K562 (cell line): ENCODE measurements at regions not wholly inside any gene's neighbourhood (a gene's known extent, or its start where the extent isn't known, plus 50 kb on each side); places are given as distances from the start of the nearest gene placed in this dataset.

Source experiments
- ATAC-seq: fragments of 200-7000 bp; cut with Tn5 transposase; 3 replicates; pipeline ENCODE4 v1.9.1; 2020; ENCODE audit warnings: moderate library complexity
- BruUV-seq: library from RNA; stranded (reverse); fragments of 400-500 nt; replicated peaks from 2 replicates; lab custom pipeline; 2021; lab: Mats Ljungman, UMichigan
- CTCF ChIA-PET: fragments of 300-600 bp; formaldehyde crosslinking; extraction: SDS; loops from one replicate; lab custom pipeline; 2021; ENCODE audit warnings: low intra/inter-chr PET ratio; lab: Yijun Ruan, JAX
- POLR2A ChIA-PET: fragments of 300-600, 350-650 bp; sonication (Branson Sonifier 250); formaldehyde crosslinking; extraction: SDS; loops from one replicate; lab custom pipeline; 2021; ENCODE audit warnings: antibody characterized with exemption, inconsistent platforms; lab: Yijun Ruan, JAX
- DNase-seq, 4 experiments: peaks; one replicate each; pipeline versions ENCODE4 v3.0.0 to v3.0.0-alpha.2; 2011 to 2018; ENCODE audit warnings: low spot score in 3 of 4, mixed read lengths in 3 of 4; ENCODE audit errors: extremely low read depth in 1 of 4
- FAIRE-seq: peaks from 2 replicates; lab custom pipeline; 2011; peaks lifted over from hg19 to GRCh38; lab: Jason Lieb, UNC
- H2AFZ ChIP-seq: 2 replicates; pipeline ENCODE4 v1.6.0; 2011; ENCODE audit warnings: low read depth, low read length, control low read depth, inconsistent platforms
- H3K27ac ChIP-seq: fragments of 200-600 bp; 3 replicates; pipeline ENCODE4 v1.8.0; 2011; ENCODE audit warnings: low read depth, mild to moderate bottlenecking, control low read depth, inconsistent platforms, low read length, moderate library complexity, mixed read lengths; ENCODE audit errors: extremely low read depth
- H3K27me3 ChIP-seq, 2 experiments: fragments of 300-600 bp in 1 of 2; 2 replicates in 1 of 2; 3 replicates in 1 of 2; pipeline versions ENCODE4 v1.6.0 to v1.8.0; 2011; ENCODE audit warnings: inconsistent platforms in 2 of 2, low read length in 2 of 2, mild to moderate bottlenecking in 1 of 2, mixed read lengths in 1 of 2, moderate library complexity in 1 of 2; ENCODE audit not compliant: control insufficient read depth in 2 of 2, insufficient read depth in 2 of 2
- H3K36me3 ChIP-seq: fragments of 300-600 bp; 3 replicates; pipeline ENCODE4 v1.8.0; 2011; ENCODE audit warnings: mild to moderate bottlenecking, low read length, inconsistent platforms; ENCODE audit not compliant: control insufficient read depth, insufficient read depth
- H3K4me1 ChIP-seq, 2 experiments: fragments of 200-600 bp in 1 of 2; replicated peaks in 1 of 2; 2 replicates in 1 of 2; 3 replicates in 1 of 2; pipeline versions ENCODE4 v1.5.1 to v1.8.0; 2011; ENCODE audit warnings: inconsistent platforms in 2 of 2, low read length in 2 of 2, mild to moderate bottlenecking in 1 of 2, mixed read lengths in 1 of 2, moderate library complexity in 1 of 2; ENCODE audit not compliant: control insufficient read depth in 2 of 2, insufficient read depth in 2 of 2
- H3K4me2 ChIP-seq: 2 replicates; pipeline ENCODE4 v1.6.1; 2011; ENCODE audit warnings: low read length, control low read depth, inconsistent platforms, mixed read lengths; ENCODE audit not compliant: insufficient read depth
- H3K4me3 ChIP-seq: fragments of 200-600 bp; sonication (generic), shearing (Covaris generic); 2 replicates; pipeline ENCODE4 v1.5.1; 2016; ENCODE audit warnings: control low read depth, inconsistent platforms
- H3K79me2 ChIP-seq: fragments of 200-600 bp; 3 replicates; pipeline ENCODE4 v1.8.0; 2011; ENCODE audit warnings: low read length, inconsistent platforms; ENCODE audit not compliant: control insufficient read depth, insufficient read depth
- H3K9ac ChIP-seq, 2 experiments: 2 replicates each; pipeline versions ENCODE4 v1.6.0 to v1.6.1; 2011; ENCODE audit warnings: low read depth in 2 of 2, low read length in 2 of 2, control low read depth in 1 of 2, inconsistent platforms in 1 of 2, mild to moderate bottlenecking in 1 of 2, mixed read lengths in 1 of 2; ENCODE audit not compliant: insufficient read depth in 1 of 2
- H3K9me1 ChIP-seq: one replicate; pipeline ENCODE4 v1.6.0; 2011; ENCODE audit warnings: inconsistent platforms, mild to moderate bottlenecking, low read length, moderate library complexity; ENCODE audit not compliant: control insufficient read depth, insufficient read depth
- H3K9me3 ChIP-seq: replicated peaks from 2 replicates; pipeline ENCODE4 v1.5.1; 2011; ENCODE audit warnings: low read depth, low read length, inconsistent platforms; ENCODE audit not compliant: control insufficient read depth, insufficient read depth
- H4K20me1 ChIP-seq: replicated peaks from 2 replicates; pipeline ENCODE4 v1.6.1; 2011; ENCODE audit warnings: low read length, inconsistent platforms, mixed read lengths; ENCODE audit not compliant: control insufficient read depth, insufficient read depth
- CREBBP ChIP-seq: IDR thresholded peaks from one replicate; pipeline ENCODE4 v1.6.1; 2012; ENCODE audit warnings: low read depth, mild to moderate bottlenecking, control low read depth, inconsistent platforms, low read length
- ELK3 ChIP-seq: fragments of 450-650 bp; formaldehyde crosslinking; IDR thresholded peaks from 2 replicates; pipeline ENCODE4 v1.4.0; 2020; ENCODE audit warnings: mild to moderate bottlenecking
- FOS ChIP-seq: IDR thresholded peaks from 3 replicates; pipeline ENCODE4 v1.6.1; 2011; ENCODE audit not compliant: insufficient read length; ENCODE audit errors: extremely low read depth
- ILF3 ChIP-seq: fragments of 450-650 bp; IDR thresholded peaks from 2 replicates; pipeline ENCODE4 v1.6.1; 2018; ENCODE audit warnings: antibody characterized with exemption, mild to moderate bottlenecking, moderate library complexity, borderline replicate concordance
- KAT2B ChIP-seq: IDR thresholded peaks from one replicate; pipeline ENCODE4 v1.6.1; 2012; ENCODE audit warnings: low read depth, mild to moderate bottlenecking, control low read depth, inconsistent platforms, low read length, moderate library complexity
- LCOR ChIP-seq: sonication (generic); formaldehyde crosslinking; IDR thresholded peaks from 2 replicates; pipeline ENCODE4 v1.8.0; 2022; ENCODE audit warnings: mild to moderate bottlenecking, missing genetic modification reagents
- NCOA4 ChIP-seq: fragments of 450-650 bp; IDR thresholded peaks from 2 replicates; pipeline ENCODE4 v1.6.1; 2018; ENCODE audit warnings: mild to moderate bottlenecking; ENCODE audit not compliant: partially characterized antibody
- POLR3A ChIP-seq: IDR thresholded peaks from 2 replicates; pipeline ENCODE4 v1.6.1; 2011; ENCODE audit warnings: borderline replicate concordance, mild to moderate bottlenecking, moderate library complexity; ENCODE audit not compliant: insufficient read length, insufficient read depth; ENCODE audit errors: extremely low read depth
- RCOR1 ChIP-seq, 2 experiments: IDR thresholded peaks; 2 replicates each; pipeline ENCODE4 v1.6.1; 2012; ENCODE audit warnings: low read depth in 2 of 2, low read length in 2 of 2, borderline replicate concordance in 1 of 2, improper control_type of control experiment in 1 of 2
- SMAD4 ChIP-seq: fragments of 250-450 bp; sonication (Bioruptor Pico); conservative IDR thresholded peaks from 2 replicates; pipeline ENCODE4 v1.8.0; 2021; ENCODE audit warnings: inconsistent platforms, mild to moderate bottlenecking, moderate library complexity
- ZFP30 ChIP-seq: fragments of 250-450 bp; sonication (Bioruptor Pico); IDR thresholded peaks from 2 replicates; pipeline ENCODE4 v1.8.0; 2022; ENCODE audit warnings: moderate library complexity, mild to moderate bottlenecking, inconsistent platforms, borderline replicate concordance
- ZNF347 ChIP-seq: fragments of 450-650 bp; formaldehyde crosslinking; IDR thresholded peaks from 2 replicates; pipeline ENCODE4 v1.4.0; 2020; ENCODE audit warnings: low read depth, mild to moderate bottlenecking, moderate library complexity
- ZNF408 ChIP-seq: fragments of 250-450 bp; sonication (Bioruptor Pico); IDR thresholded peaks from 2 replicates; pipeline ENCODE4 v1.4.0; 2020; ENCODE audit warnings: low read depth, mild to moderate bottlenecking, moderate library complexity
- ZNF583 ChIP-seq: fragments of 250-450 bp; sonication (Bioruptor Pico); IDR thresholded peaks from 2 replicates; pipeline ENCODE4 v1.4.0; 2020
- WGBS: fragments of 100-300 bp; shearing (Covaris generic); methylation state at CpG from one replicate; pipeline ENCODE4 v1.1.6; 2016; ENCODE audit warnings: low coverage, mixed read lengths; ENCODE audit not compliant: insufficient coverage; ENCODE audit errors: missing lambda C conversion rate; 5-methylcytosine and 5-hydroxymethylcytosine counted together
- in situ Hi-C: fragments of 300-500 bp; cut with MboI; formaldehyde crosslinking; loops from 4 replicates; pipeline ENCODE4 v1.15.0; 2018; ENCODE audit warnings: inconsistent platforms, mixed read lengths
- intact Hi-C: fragments of 100-400 bp; cut with micrococcal nuclease; formaldehyde crosslinking; loops from 2 replicates; pipeline ENCODE4 v1.14.2; 2022

GRCh38 chr6:71139249-71139648 is 149.4 kb upstream of the OGFRL1 start:
- TF ChIP-seq SMAD4 (CRISPR knock-in tag) (no peak), ZNF408 (no peak), LCOR (no peak), KAT2B (no peak), ZFP30 (CRISPR knock-in tag) (no peak), FOS (no peak), NCOA4 (no peak), ELK3 (CRISPR knock-in tag) (no peak), ZNF347 (CRISPR knock-in tag) (no peak), CREBBP (no peak), ZNF583 (CRISPR knock-in tag) (no peak), ILF3 (no peak), POLR3A (no peak), RCOR1 (IDR thresholded peaks at IDR 0.05; ENCODE audit: borderline replicate concordance in 1 of 2, low read depth in 2 of 2, low read length in 2 of 2) (no peak)
- TF ChIP-seq, all 486 proteins: peak for 0
- ChIA-PET POLR2A (no interaction called here), CTCF (no interaction called here)
- H3K9me3 ChIP-seq: no peaks in the 10 kb centered on the region
- no peaks in the 10 kb centered on the region for H4K20me1 ChIP-seq
- H3K4me1 ChIP-seq: no peaks in the 10 kb centered on the region
- H3K9ac ChIP-seq: no peak overlapping the region
- H3K27ac ChIP-seq: no peak overlapping the region
- intact Hi-C loops (no loop called here), in situ Hi-C loops (no loop called here)
- no peaks in the 10 kb centered on the region for H3K79me2 ChIP-seq
- H3K4me2 ChIP-seq: no peak overlapping the region
- H3K36me3 ChIP-seq: no peaks in the 10 kb centered on the region
- 0% methylated on average over 2 of the region's 3 CpGs for WGBS
- H3K9me1 ChIP-seq: no peaks in the 10 kb centered on the region
- FAIRE-seq (no peak), DNase-seq (no peak), ATAC-seq (no peak)
- H2AFZ ChIP-seq: no peak overlapping the region
- H3K4me3 ChIP-seq: no peak overlapping the region
- no TSS peak for BruUV-seq
- H3K27me3 ChIP-seq: no peaks in the 10 kb centered on the region
